Activated CD8-positive, alpha-beta memory T cell treated with anti-CD3 and anti-CD28 coated beads, Interleukin-2, amount 10 ng/mL, durations not matched to agents 7 days and 5 days (primary cell): ENCODE measurements at regions not wholly inside any gene's neighbourhood (a gene's known extent, or its start where the extent isn't known, plus 50 kb on each side); places are given as distances from the start of the nearest gene placed in this dataset.

Experiments used
- ATAC-seq: fragments of 150-1000 bp; cut with Tn5 transposase; one replicate; pipeline ENCODE4 v1.10.0; 2021; ENCODE audit warnings: moderate library complexity
- CTCF ChIA-PET: fragments of 350-600 bp; sonication (Branson Sonifier 250); formaldehyde crosslinking; loops from one replicate; lab custom pipeline; 2021; ENCODE audit warnings: antibody characterized with exemption; lab: Charles Lee
- DNase-seq: peaks from one replicate; pipeline ENCODE4 v3.0.0-alpha.2; 2020
- H3K27ac Mint-ChIP-seq: one replicate; pipeline ENCODE4 v1.8.0; 2021; ENCODE audit warnings: mild to moderate bottlenecking, mixed read lengths
- H3K27me3 Mint-ChIP-seq: one replicate; pipeline ENCODE4 v1.8.0; 2021; ENCODE audit warnings: mixed read lengths
- H3K36me3 Mint-ChIP-seq: one replicate; pipeline ENCODE4 v1.8.0; 2021; ENCODE audit warnings: mild to moderate bottlenecking, mixed read lengths
- H3K4me1 Mint-ChIP-seq: one replicate; pipeline ENCODE4 v1.8.0; 2021; ENCODE audit warnings: mixed read lengths
- H3K4me3 Mint-ChIP-seq: one replicate; pipeline ENCODE4 v1.8.0; 2021; ENCODE audit warnings: mild to moderate bottlenecking, moderate library complexity, mixed read lengths
- H3K9me3 Mint-ChIP-seq: one replicate; pipeline ENCODE4 v1.8.0; 2022; ENCODE audit warnings: low read depth, mixed read lengths

GRCh38 chr7:124692425-124692824 is 73.2 kb downstream of the GPR37 start:
- no peak overlapping the region for H3K27ac Mint-ChIP-seq
- no peaks in the 10 kb centered on the region for H3K27me3 Mint-ChIP-seq
- H3K4me3 Mint-ChIP-seq = no peak overlapping the region
- no peaks in the 10 kb centered on the region for H3K9me3 Mint-ChIP-seq
- ATAC-seq (no peak), DNase-seq (no peak)
- CTCF ChIA-PET = no interaction called here
- no peaks in the 10 kb centered on the region for H3K36me3 Mint-ChIP-seq
- no peaks in the 10 kb centered on the region for H3K4me1 Mint-ChIP-seq

- H3K27me3 Mint-ChIP-seq = no peaks in the 10 kb centered on the region
- no peak overlapping the region for H3K27ac Mint-ChIP-seq
- CTCF ChIA-PET = no interaction called here
- DNase-seq (no peak), ATAC-seq (no peak)
- no peak overlapping the region for H3K4me3 Mint-ChIP-seq
- no peaks in the 10 kb centered on the region for H3K9me3 Mint-ChIP-seq
- no peaks in the 10 kb centered on the region for H3K4me1 Mint-ChIP-seq
- no peaks in the 10 kb centered on the region for H3K36me3 Mint-ChIP-seq
These were observed 74.8 kb downstream of the GPR37 start for GRCh38 chr7:124690840-124691239.

GRCh38 chr7:124689931-124690330 is 75.7 kb downstream of the GPR37 start:
- no peak overlapping the region for H3K27ac Mint-ChIP-seq
- no peaks in the 10 kb centered on the region for H3K27me3 Mint-ChIP-seq
- CTCF ChIA-PET = interaction anchor here (0.7 kb wide), 1 partner anchor 440 kb away, joined by 3 read pairs; no protein-coding TSS in a partner anchor
- no peaks in the 10 kb centered on the region for H3K4me1 Mint-ChIP-seq
- no peaks in the 10 kb centered on the region for H3K9me3 Mint-ChIP-seq
- ATAC-seq = no peak
- no peak overlapping the region for H3K4me3 Mint-ChIP-seq
- no peak for DNase-seq
- no peaks in the 10 kb centered on the region for H3K36me3 Mint-ChIP-seq

- DNase-seq = no peak
- no peaks in the 10 kb centered on the region for H3K4me1 Mint-ChIP-seq
- CTCF ChIA-PET = no interaction called here
- H3K27me3 Mint-ChIP-seq = no peaks in the 10 kb centered on the region
- no peaks in the 10 kb centered on the region for H3K36me3 Mint-ChIP-seq
- H3K4me3 Mint-ChIP-seq = no peak overlapping the region
- ATAC-seq = no peak
- no peak overlapping the region for H3K27ac Mint-ChIP-seq
- H3K9me3 Mint-ChIP-seq = no peaks in the 10 kb centered on the region
These were observed 76.1 kb downstream of the GPR37 start for GRCh38 chr7:124689523-124689922.

GRCh38 chr7:124688991-124689390 is 76.6 kb downstream of the GPR37 start:
- ATAC-seq = no peak
- no peak overlapping the region for H3K27ac Mint-ChIP-seq
- no peak overlapping the region for H3K4me3 Mint-ChIP-seq

GRCh38 chr7:124686543-124687171 is 78.9 kb downstream of the GPR37 start:
- no peaks in the 10 kb centered on the region for H3K4me1 Mint-ChIP-seq
- ATAC-seq (no peak), DNase-seq (no peak)
- H3K27ac Mint-ChIP-seq = no peak overlapping the region
- CTCF ChIA-PET = no interaction called here
- H3K36me3 Mint-ChIP-seq = no peaks in the 10 kb centered on the region
- no peaks in the 10 kb centered on the region for H3K27me3 Mint-ChIP-seq
- H3K9me3 Mint-ChIP-seq = no peaks in the 10 kb centered on the region
- H3K4me3 Mint-ChIP-seq = no peak overlapping the region

More at GRCh38 chr7:124688991-124689390, 76.6 kb downstream of the GPR37 start:
- Mint-ChIP-seq H3K27me3 (no peaks in the 10 kb centered on the region), H3K9me3 (no peaks in the 10 kb centered on the region), H3K36me3 (no peaks in the 10 kb centered on the region), H3K4me1 (no peaks in the 10 kb centered on the region)
- CTCF ChIA-PET = no interaction called here
- no peak for DNase-seq

- Mint-ChIP-seq H3K36me3 (no peaks in the 10 kb centered on the region), H3K27me3 (no peaks in the 10 kb centered on the region), H3K9me3 (no peaks in the 10 kb centered on the region), H3K27ac (no peak overlapping the region), H3K4me3 (no peak overlapping the region), H3K4me1 (no peaks in the 10 kb centered on the region)
- no peak for ATAC-seq
- CTCF ChIA-PET = no interaction called here
- no peak for DNase-seq
These were observed 83.6 kb downstream of the GPR37 start for GRCh38 chr7:124681946-124682345.

- Mint-ChIP-seq H3K27me3 (no peaks in the 10 kb centered on the region), H3K9me3 (no peaks in the 10 kb centered on the region), H3K27ac (no peak overlapping the region), H3K36me3 (no peaks in the 10 kb centered on the region), H3K4me1 (no peaks in the 10 kb centered on the region), H3K4me3 (no peak overlapping the region)
- CTCF ChIA-PET = no interaction called here
- ATAC-seq (no peak), DNase-seq (no peak)
These were observed 85.3 kb downstream of the GPR37 start for GRCh38 chr7:124680304-124680703.

GRCh38 chr7:124679586-124680225 is 85.9 kb downstream of the GPR37 start:
- ATAC-seq (no peak), DNase-seq (no peak)
- H3K4me1 Mint-ChIP-seq = no peaks in the 10 kb centered on the region
- no peak overlapping the region for H3K27ac Mint-ChIP-seq
- H3K4me3 Mint-ChIP-seq = no peak overlapping the region
- H3K36me3 Mint-ChIP-seq = no peaks in the 10 kb centered on the region
- no peaks in the 10 kb centered on the region for H3K27me3 Mint-ChIP-seq
- H3K9me3 Mint-ChIP-seq = no peaks in the 10 kb centered on the region
- CTCF ChIA-PET = no interaction called here

- Mint-ChIP-seq H3K9me3 (no peaks in the 10 kb centered on the region), H3K4me1 (no peaks in the 10 kb centered on the region), H3K36me3 (no peaks in the 10 kb centered on the region), H3K27ac (no peak overlapping the region), H3K4me3 (no peak overlapping the region), H3K27me3 (no peaks in the 10 kb centered on the region)
- CTCF ChIA-PET = no interaction called here
- no peak for DNase-seq
- ATAC-seq = no peak
These were observed 86.4 kb downstream of the GPR37 start for GRCh38 chr7:124679146-124679545.

- H3K9me3 Mint-ChIP-seq = no peaks in the 10 kb centered on the region
- CTCF ChIA-PET = no interaction called here
- H3K36me3 Mint-ChIP-seq = no peaks in the 10 kb centered on the region
- no peak overlapping the region for H3K27ac Mint-ChIP-seq
- DNase-seq (no peak), ATAC-seq (no peak)
- no peaks in the 10 kb centered on the region for H3K27me3 Mint-ChIP-seq
- H3K4me3 Mint-ChIP-seq = no peak overlapping the region
- H3K4me1 Mint-ChIP-seq = no peaks in the 10 kb centered on the region
These were observed 91.1 kb downstream of the GPR37 start for GRCh38 chr7:124674451-124674850.

GRCh38 chr7:124672011-124672410 is 93.6 kb downstream of the GPR37 start:
- DNase-seq (no peak), ATAC-seq (no peak)
- Mint-ChIP-seq H3K4me1 (no peaks in the 10 kb centered on the region), H3K36me3 (no peaks in the 10 kb centered on the region), H3K27me3 (no peaks in the 10 kb centered on the region), H3K9me3 (no peaks in the 10 kb centered on the region), H3K4me3 (no peak overlapping the region), H3K27ac (no peak overlapping the region)
- CTCF ChIA-PET = no interaction called here

GRCh38 chr7:124667312-124668153 is 98.1 kb downstream of the GPR37 start:
- Mint-ChIP-seq H3K4me3 (no peak overlapping the region), H3K27me3 (peaks cover 2% of the 10 kb centered on the region), H3K9me3 (no peaks in the 10 kb centered on the region), H3K27ac (no peak overlapping the region), H3K4me1 (no peaks in the 10 kb centered on the region), H3K36me3 (no peaks in the 10 kb centered on the region)
- no peak for DNase-seq
- CTCF ChIA-PET = no interaction called here
- ATAC-seq = no peak

GRCh38 chr7:124662937-124663336 is 102.7 kb downstream of the GPR37 start:
- Mint-ChIP-seq H3K4me3 (no peak overlapping the region), H3K9me3 (no peaks in the 10 kb centered on the region), H3K27ac (no peak overlapping the region), H3K4me1 (no peaks in the 10 kb centered on the region), H3K27me3 (peaks cover 2% of the 10 kb centered on the region), H3K36me3 (no peaks in the 10 kb centered on the region)
- CTCF ChIA-PET = no interaction called here
- ATAC-seq (no peak), DNase-seq (no peak)
